ENCODE measurements at regions not wholly inside any gene's neighbourhood (a gene's known extent, or its start where the extent isn't known, plus 50 kb on each side); places are given as distances from the start of the nearest gene placed in this dataset.

DNA sequence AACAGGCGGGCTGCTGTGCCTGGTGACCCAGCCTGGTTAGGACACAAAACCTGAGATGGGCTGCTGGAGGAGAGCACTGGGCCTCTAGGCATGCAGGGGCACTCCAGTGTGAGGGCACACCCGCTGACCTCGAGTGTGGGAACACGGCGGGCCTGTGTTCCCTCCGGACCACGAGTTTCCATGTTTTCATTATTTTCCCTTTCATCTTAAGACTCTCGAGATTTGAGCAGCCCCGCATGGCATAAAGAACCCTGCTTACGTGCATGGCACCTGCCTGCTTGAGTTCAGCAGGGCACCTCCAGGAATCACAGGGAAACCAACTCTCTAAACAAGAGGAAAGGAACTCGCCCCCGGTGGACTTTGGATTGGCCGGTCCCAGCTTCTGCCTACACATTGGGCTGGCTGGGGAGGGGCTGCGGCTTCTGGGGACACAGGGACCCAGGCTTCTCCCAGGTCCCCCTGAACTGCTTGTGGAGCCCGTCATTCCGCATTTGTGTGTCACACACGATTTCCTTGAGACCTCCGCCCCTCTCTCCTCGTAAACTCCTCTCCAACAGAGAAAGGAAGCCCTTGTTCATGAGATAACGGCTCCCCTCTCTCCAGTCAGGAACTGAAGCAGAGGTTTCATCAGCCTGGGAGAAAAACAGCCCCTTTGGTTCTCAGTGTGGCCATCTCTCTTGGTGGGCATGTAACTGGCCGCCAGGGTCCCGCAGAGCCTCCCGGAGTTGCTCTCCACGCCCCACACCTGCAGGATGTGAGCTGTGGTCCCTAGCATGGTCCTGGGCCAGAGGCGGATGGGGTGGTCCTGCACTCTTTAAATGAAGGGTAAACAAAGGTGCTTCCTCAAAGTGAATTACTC, 181.8 kb downstream of the TTLL2 start:
- Histone ChIP-seq H3K4me2 (ENCODE audit: low read depth, low read length) (peak overlapping the region; percentile 71), H3K9me3 (ENCODE audit: low read length) (no peaks in the 10 kb centered on the region), H3K27me3 (ENCODE audit: control insufficient read depth in 1 of 2, insufficient read depth in 2 of 2, low read length in 2 of 2) (peaks cover 0 to 2% of the 10 kb centered on the region in 2 experiments; a peak in 1 of 5 replicates), H3K27ac (ENCODE audit: extremely low read length, insufficient read depth, low read length) (peak overlapping the region; percentile 20), H3K4me3 (replicated peaks in 1 of 3; ENCODE audit: insufficient read depth in 1 of 3, low read depth in 2 of 3, low read length in 3 of 3) (peak overlapping the region in 1 of 3 experiments; percentile 37; a peak in 1 of 6 replicates), H3K4me1 (ENCODE audit: insufficient read depth, low read length) (peaks cover 49% of the 10 kb centered on the region), H4K20me1 (ENCODE audit: insufficient read depth, low read length) (no peaks in the 10 kb centered on the region), H2AFZ (ENCODE audit: low read length) (no peak overlapping the region), H3K36me3 (replicated peaks in 1 of 2; ENCODE audit: control insufficient read depth in 1 of 2, insufficient read depth in 2 of 2, low read length in 2 of 2) (no peaks in the 10 kb centered on the region), H3K9ac (ENCODE audit: insufficient read depth, low read depth, low read length) (peak overlapping the region; percentile 18), H3K79me2 (ENCODE audit: insufficient read depth, low read length) (no peaks in the 10 kb centered on the region)
- intact Hi-C loops (cut with micrococcal nuclease; ENCODE audit: unreplicated experiment) = no loop called here
- ATAC-seq (peak; percentile 79), FAIRE-seq (no peak), DNase-seq (ENCODE audit: low spot score) (peak; percentile 68)
- ChIA-PET POLR2A (interaction anchor here (1.0 to 1.3 kb wide), 3 partner anchors 53 to 426 kb away, joined by 3 to 5 read pairs (median 3); no protein-coding TSS in a partner anchor), CTCF (ENCODE audit: low intra/inter-chr PET ratio, low total read pairs) (no interaction called here)
- WGBS (ENCODE audit: low lambda C conversion rate) = 32% methylated on average over 24 of the region's 25 CpGs
- in situ Hi-C loops (cut with HindIII; ENCODE audit: extremely low pct_ligation_motif_present, low pct_unique_long_range_greater_than_20kb) = no loop called here
- no TSS peak for BruUV-seq (replicated peaks)
- TF ChIP-seq MIXL1 (CRISPR knock-in tag; IDR thresholded peaks at IDR 0.05) = no peak; the same call in 1 of the 2 replicates
- peak in 1 of 2 experiments; percentile 23; a peak in 1 of 4 replicates for TF ChIP-seq EP300 (IDR thresholded peaks at IDR 0.05; ENCODE audit: low read depth in 2 of 2, low read length in 2 of 2)
- no peak for TF ChIP-seq EP300 (CRISPR knock-in tag; IDR thresholded peaks at IDR 0.05; ENCODE audit: borderline replicate concordance)
- peak; percentile 76 for TF ChIP-seq ZEB1 (IDR thresholded peaks at IDR 0.05; ENCODE audit: insufficient replicate concordance, low read depth)
- TF ChIP-seq, protein P1, sequence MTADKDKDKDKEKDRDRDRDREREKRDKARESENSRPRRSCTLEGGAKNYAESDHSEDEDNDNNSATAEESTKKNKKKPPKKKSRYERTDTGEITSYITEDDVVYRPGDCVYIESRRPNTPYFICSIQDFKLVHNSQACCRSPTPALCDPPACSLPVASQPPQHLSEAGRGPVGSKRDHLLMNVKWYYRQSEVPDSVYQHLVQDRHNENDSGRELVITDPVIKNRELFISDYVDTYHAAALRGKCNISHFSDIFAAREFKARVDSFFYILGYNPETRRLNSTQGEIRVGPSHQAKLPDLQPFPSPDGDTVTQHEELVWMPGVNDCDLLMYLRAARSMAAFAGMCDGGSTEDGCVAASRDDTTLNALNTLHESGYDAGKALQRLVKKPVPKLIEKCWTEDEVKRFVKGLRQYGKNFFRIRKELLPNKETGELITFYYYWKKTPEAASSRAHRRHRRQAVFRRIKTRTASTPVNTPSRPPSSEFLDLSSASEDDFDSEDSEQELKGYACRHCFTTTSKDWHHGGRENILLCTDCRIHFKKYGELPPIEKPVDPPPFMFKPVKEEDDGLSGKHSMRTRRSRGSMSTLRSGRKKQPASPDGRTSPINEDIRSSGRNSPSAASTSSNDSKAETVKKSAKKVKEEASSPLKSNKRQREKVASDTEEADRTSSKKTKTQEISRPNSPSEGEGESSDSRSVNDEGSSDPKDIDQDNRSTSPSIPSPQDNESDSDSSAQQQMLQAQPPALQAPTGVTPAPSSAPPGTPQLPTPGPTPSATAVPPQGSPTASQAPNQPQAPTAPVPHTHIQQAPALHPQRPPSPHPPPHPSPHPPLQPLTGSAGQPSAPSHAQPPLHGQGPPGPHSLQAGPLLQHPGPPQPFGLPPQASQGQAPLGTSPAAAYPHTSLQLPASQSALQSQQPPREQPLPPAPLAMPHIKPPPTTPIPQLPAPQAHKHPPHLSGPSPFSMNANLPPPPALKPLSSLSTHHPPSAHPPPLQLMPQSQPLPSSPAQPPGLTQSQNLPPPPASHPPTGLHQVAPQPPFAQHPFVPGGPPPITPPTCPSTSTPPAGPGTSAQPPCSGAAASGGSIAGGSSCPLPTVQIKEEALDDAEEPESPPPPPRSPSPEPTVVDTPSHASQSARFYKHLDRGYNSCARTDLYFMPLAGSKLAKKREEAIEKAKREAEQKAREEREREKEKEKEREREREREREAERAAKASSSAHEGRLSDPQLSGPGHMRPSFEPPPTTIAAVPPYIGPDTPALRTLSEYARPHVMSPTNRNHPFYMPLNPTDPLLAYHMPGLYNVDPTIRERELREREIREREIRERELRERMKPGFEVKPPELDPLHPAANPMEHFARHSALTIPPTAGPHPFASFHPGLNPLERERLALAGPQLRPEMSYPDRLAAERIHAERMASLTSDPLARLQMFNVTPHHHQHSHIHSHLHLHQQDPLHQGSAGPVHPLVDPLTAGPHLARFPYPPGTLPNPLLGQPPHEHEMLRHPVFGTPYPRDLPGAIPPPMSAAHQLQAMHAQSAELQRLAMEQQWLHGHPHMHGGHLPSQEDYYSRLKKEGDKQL (CRISPR knock-in tag; IDR thresholded peaks at IDR 0.05; ENCODE audit: low read depth) = no peak
- TF ChIP-seq REL (CRISPR knock-in tag; conservative IDR thresholded peaks at IDR 0.05) = no peak
- TF ChIP-seq, protein P2, sequence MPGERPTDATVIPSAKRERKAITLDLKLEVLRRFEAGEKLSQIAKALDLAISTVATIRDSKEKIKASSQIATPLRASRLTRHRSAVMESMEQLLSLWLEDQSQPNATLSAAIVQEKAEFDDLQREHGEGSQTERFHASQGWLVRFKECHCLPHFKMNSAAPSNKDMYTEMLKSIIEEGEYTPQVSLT (CRISPR knock-in tag; IDR thresholded peaks at IDR 0.05; ENCODE audit: borderline replicate concordance, low read depth) = no peak
- TF ChIP-seq, protein P3, sequence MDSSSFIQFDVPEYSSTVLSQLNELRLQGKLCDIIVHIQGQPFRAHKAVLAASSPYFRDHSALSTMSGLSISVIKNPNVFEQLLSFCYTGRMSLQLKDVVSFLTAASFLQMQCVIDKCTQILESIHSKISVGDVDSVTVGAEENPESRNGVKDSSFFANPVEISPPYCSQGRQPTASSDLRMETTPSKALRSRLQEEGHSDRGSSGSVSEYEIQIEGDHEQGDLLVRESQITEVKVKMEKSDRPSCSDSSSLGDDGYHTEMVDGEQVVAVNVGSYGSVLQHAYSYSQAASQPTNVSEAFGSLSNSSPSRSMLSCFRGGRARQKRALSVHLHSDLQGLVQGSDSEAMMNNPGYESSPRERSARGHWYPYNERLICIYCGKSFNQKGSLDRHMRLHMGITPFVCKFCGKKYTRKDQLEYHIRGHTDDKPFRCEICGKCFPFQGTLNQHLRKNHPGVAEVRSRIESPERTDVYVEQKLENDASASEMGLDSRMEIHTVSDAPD (CRISPR knock-in tag; IDR thresholded peaks at IDR 0.05) = peak; percentile 41; the same call in 1 of the 2 replicates
- TF ChIP-seq CREM (IDR thresholded peaks at IDR 0.05) = no peak
- no peak for TF ChIP-seq CREM (CRISPR knock-in tag; IDR thresholded peaks at IDR 0.05)
- no peak for TF ChIP-seq ZNF543 (CRISPR knock-in tag; IDR thresholded peaks at IDR 0.05)
- TF ChIP-seq ZNF552 (CRISPR knock-in tag; IDR thresholded peaks at IDR 0.05; ENCODE audit: borderline replicate concordance) = no peak
- TF ChIP-seq, protein P4, sequence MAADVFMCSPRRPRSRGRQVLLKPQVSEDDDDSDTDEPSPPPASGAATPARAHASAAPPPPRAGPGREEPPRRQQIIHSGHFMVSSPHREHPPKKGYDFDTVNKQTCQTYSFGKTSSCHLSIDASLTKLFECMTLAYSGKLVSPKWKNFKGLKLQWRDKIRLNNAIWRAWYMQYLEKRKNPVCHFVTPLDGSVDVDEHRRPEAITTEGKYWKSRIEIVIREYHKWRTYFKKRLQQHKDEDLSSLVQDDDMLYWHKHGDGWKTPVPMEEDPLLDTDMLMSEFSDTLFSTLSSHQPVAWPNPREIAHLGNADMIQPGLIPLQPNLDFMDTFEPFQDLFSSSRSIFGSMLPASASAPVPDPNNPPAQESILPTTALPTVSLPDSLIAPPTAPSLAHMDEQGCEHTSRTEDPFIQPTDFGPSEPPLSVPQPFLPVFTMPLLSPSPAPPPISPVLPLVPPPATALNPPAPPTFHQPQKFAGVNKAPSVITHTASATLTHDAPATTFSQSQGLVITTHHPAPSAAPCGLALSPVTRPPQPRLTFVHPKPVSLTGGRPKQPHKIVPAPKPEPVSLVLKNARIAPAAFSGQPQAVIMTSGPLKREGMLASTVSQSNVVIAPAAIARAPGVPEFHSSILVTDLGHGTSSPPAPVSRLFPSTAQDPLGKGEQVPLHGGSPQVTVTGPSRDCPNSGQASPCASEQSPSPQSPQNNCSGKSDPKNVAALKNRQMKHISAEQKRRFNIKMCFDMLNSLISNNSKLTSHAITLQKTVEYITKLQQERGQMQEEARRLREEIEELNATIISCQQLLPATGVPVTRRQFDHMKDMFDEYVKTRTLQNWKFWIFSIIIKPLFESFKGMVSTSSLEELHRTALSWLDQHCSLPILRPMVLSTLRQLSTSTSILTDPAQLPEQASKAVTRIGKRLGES (CRISPR knock-in tag; IDR thresholded peaks at IDR 0.05; ENCODE audit: borderline replicate concordance) = no peak
